ENCODE measurements at regions not wholly inside any gene's neighbourhood (a gene's known extent, or its start where the extent isn't known, plus 50 kb on each side); places are given as distances from the start of the nearest gene placed in this dataset.

DNA sequence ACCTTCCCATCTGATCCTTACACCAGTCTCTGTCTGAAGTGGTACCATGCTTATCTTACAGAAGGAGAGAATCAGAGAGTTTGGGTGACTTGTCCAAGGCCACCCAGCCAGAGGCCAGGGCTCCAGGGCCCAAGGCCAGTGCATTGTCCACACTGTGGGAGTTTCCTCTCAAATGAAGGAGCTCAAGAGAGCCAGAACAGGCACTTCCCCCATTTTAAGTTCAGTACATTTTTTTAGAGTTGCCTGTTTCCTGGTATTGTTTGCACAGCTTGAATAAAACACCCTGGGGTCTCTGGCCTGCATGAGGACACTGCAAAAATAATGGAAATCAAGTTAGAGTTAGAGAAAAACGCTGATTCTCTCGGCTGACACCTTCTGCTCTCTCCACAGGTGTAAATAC is 284.0 kb downstream of the SQOR start:
- no peak overlapping the region for H3K27ac Mint-ChIP-seq

DNA sequence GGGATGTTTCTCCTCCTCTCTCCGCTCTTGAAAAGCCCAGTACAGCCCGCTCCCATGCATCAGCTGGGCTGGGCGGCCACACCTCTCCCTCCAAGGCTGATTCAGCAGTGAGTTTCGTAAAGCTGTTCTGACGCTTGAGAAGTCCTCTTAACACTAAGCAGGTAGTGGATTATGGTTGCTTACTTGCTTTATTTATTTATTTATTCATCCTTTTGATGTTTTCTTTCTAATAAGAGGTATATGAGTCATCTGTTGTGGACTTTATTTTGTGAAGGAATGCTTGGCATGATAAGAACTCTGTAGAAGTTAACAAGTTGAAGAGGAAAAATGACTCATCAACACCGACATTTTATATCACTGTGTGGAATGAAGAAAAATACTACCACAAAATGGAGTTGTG is 285.0 kb downstream of the SQOR start:
- H3K27me3 Mint-ChIP-seq = no peaks in the 10 kb centered on the region
- H3K9me3 Mint-ChIP-seq = no peaks in the 10 kb centered on the region
- ChIA-PET POLR2A (no interaction called here), CTCF (no interaction called here)
- DNase-seq (no peak), ATAC-seq (ENCODE audit: poor library complexity) (no peak)
- Histone ChIP-seq H3K4me3 (ENCODE audit: low read length) (no peak overlapping the region), H3K4me1 (ENCODE audit: insufficient read depth, low read length) (no peaks in the 10 kb centered on the region), H3K27me3 (ENCODE audit: control insufficient read depth in 1 of 2, insufficient read depth in 2 of 2, low read length in 2 of 2) (no peaks in the 10 kb centered on the region), H3K9me3 (ENCODE audit: control insufficient read depth in 1 of 2, insufficient read depth in 1 of 2, low read length in 2 of 2) (no peaks in the 10 kb centered on the region), H3K27ac (ENCODE audit: low read depth in 1 of 2, low read length in 2 of 2) (no peak overlapping the region), H3K36me3 (ENCODE audit: insufficient read depth, low read length) (no peaks in the 10 kb centered on the region)
- TF ChIP-seq, protein P1, sequence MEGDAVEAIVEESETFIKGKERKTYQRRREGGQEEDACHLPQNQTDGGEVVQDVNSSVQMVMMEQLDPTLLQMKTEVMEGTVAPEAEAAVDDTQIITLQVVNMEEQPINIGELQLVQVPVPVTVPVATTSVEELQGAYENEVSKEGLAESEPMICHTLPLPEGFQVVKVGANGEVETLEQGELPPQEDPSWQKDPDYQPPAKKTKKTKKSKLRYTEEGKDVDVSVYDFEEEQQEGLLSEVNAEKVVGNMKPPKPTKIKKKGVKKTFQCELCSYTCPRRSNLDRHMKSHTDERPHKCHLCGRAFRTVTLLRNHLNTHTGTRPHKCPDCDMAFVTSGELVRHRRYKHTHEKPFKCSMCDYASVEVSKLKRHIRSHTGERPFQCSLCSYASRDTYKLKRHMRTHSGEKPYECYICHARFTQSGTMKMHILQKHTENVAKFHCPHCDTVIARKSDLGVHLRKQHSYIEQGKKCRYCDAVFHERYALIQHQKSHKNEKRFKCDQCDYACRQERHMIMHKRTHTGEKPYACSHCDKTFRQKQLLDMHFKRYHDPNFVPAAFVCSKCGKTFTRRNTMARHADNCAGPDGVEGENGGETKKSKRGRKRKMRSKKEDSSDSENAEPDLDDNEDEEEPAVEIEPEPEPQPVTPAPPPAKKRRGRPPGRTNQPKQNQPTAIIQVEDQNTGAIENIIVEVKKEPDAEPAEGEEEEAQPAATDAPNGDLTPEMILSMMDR (IDR thresholded peaks at IDR 0.05) = no peak
- no peaks in the 10 kb centered on the region for H3K36me3 Mint-ChIP-seq (ENCODE audit: low read depth)
- intact Hi-C loops (cut with DNase I, micrococcal nuclease) = no loop called here
- no peak overlapping the region for H3K4me3 Mint-ChIP-seq
- H3K27ac Mint-ChIP-seq = no peak overlapping the region
- no peaks in the 10 kb centered on the region for H3K4me1 Mint-ChIP-seq (ENCODE audit: low read depth)

More for the DNA sequence above, 284.0 kb downstream of the SQOR start:
- no peaks in the 10 kb centered on the region for H3K27me3 Mint-ChIP-seq
- H3K27ac ChIP-seq (ENCODE audit: low read depth in 1 of 2, low read length in 2 of 2) = no peak overlapping the region
- intact Hi-C loops (cut with DNase I, micrococcal nuclease) = no loop called here
- POLR2A ChIA-PET = no interaction called here
- TF ChIP-seq, protein P1 (IDR thresholded peaks at IDR 0.05) = no peak
- H3K9me3 Mint-ChIP-seq = no peaks in the 10 kb centered on the region
- H3K36me3 Mint-ChIP-seq (ENCODE audit: low read depth) = no peaks in the 10 kb centered on the region
- no peaks in the 10 kb centered on the region for H3K4me1 Mint-ChIP-seq (ENCODE audit: low read depth)
- ATAC-seq (ENCODE audit: poor library complexity) = no peak
- H3K4me1 ChIP-seq (ENCODE audit: insufficient read depth, low read length) = no peaks in the 10 kb centered on the region
- no peak overlapping the region for H3K4me3 Mint-ChIP-seq
- no peak overlapping the region for H3K4me3 ChIP-seq (ENCODE audit: low read length)
- no peaks in the 10 kb centered on the region for H3K27me3 ChIP-seq (ENCODE audit: control insufficient read depth in 1 of 2, insufficient read depth in 2 of 2, low read length in 2 of 2)
- H3K36me3 ChIP-seq (ENCODE audit: insufficient read depth, low read length) = no peaks in the 10 kb centered on the region
- DNase-seq = no peak
- CTCF ChIA-PET = no interaction called here
- H3K9me3 ChIP-seq (ENCODE audit: control insufficient read depth in 1 of 2, insufficient read depth in 1 of 2, low read length in 2 of 2) = no peaks in the 10 kb centered on the region

DNA sequence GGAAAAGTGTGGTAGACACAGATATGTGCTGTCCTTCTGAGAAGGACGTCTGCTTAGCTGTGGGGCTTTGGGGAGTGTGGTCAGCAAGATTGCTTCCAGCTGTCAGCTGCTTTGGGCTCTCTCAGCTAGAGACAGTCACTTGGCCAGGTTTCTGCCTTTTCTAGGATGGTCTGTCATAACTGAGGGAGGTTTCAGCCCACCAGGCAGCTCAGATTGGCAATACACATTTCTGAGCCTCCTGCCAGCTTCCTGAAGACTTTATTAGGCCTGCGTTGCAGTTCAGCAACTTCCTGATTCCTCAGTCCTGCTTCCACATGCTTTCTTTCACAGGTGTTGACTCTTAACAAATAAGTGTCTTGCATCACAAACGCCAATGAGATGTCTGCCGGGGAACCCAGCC is 286.5 kb downstream of the SQOR start:
- CTCF ChIA-PET = no interaction called here
- TF ChIP-seq, protein P1 (IDR thresholded peaks at IDR 0.05) = no peak
- no peak overlapping the region for H3K4me3 Mint-ChIP-seq

More for the DNA sequence above, 286.5 kb downstream of the SQOR start:
- intact Hi-C loops (cut with DNase I, micrococcal nuclease) = no loop called here
- ATAC-seq (ENCODE audit: poor library complexity) = no peak
- Mint-ChIP-seq H3K9me3 (no peaks in the 10 kb centered on the region), H3K36me3 (ENCODE audit: low read depth) (no peaks in the 10 kb centered on the region), H3K4me1 (ENCODE audit: low read depth) (no peaks in the 10 kb centered on the region), H3K27me3 (no peaks in the 10 kb centered on the region), H3K27ac (no peak overlapping the region)
- H3K27me3 ChIP-seq (ENCODE audit: control insufficient read depth in 1 of 2, insufficient read depth in 2 of 2, low read length in 2 of 2) = no peaks in the 10 kb centered on the region
- H3K4me1 ChIP-seq (ENCODE audit: insufficient read depth, low read length) = no peaks in the 10 kb centered on the region
- H3K27ac ChIP-seq (ENCODE audit: low read depth in 1 of 2, low read length in 2 of 2) = no peak overlapping the region
- no peaks in the 10 kb centered on the region for H3K9me3 ChIP-seq (ENCODE audit: control insufficient read depth in 1 of 2, insufficient read depth in 1 of 2, low read length in 2 of 2)
- H3K36me3 ChIP-seq (ENCODE audit: insufficient read depth, low read length) = no peaks in the 10 kb centered on the region
- no peak overlapping the region for H3K4me3 ChIP-seq (ENCODE audit: low read length)
- POLR2A ChIA-PET = no interaction called here
- DNase-seq = no peak

Measured in CD4-positive, alpha-beta T cell (primary cell).